Adrenal gland (tissue), 5 donors: ENCODE measurements at regions not wholly inside any gene's neighbourhood (a gene's known extent, or its start where the extent isn't known, plus 50 kb on each side); places are given as distances from the start of the nearest gene placed in this dataset.

ENCODE experiments used
- CTCF ChIP-seq, 6 experiments: fragments of 450-650 bp in 4 of 6; fragments of 200-600 bp in 2 of 6; sonication (generic) in 1 of 6; IDR thresholded peaks; 1 replicate in 5 of 6; 2 replicates in 1 of 6; pipeline versions ENCODE4 v1.5.1 to v1.8.0; 2016 to 2021; ENCODE audit warnings: antibody characterized with exemption in 6 of 6, mild to moderate bottlenecking in 2 of 6, moderate library complexity in 1 of 6
- POLR2A ChIP-seq, 2 donors: fragments of 450-650 bp; IDR thresholded peaks; one replicate each; pipeline ENCODE4 v1.6.1; 2017; ENCODE audit warnings: antibody characterized with exemption in 2 of 2, mild to moderate bottlenecking in 2 of 2, moderate library complexity in 1 of 2
- donor health status: DM: no; HTN: no; CAD: no.

GRCh38 chr15:93887151-93887550 lies 344.2 kb upstream of the MCTP2 start:
- no peak for TF ChIP-seq CTCF (IDR thresholded peaks at IDR 0.05)
- TF ChIP-seq POLR2A (IDR thresholded peaks at IDR 0.05) = no peak
